Spleen (tissue), 7 donors: ENCODE measurements at regions not wholly inside any gene's neighbourhood (a gene's known extent, or its start where the extent isn't known, plus 50 kb on each side); places are given as distances from the start of the nearest gene placed in this dataset.

Source experiments
- POLR2A ChIP-seq, 3 donors: fragments of 450-650 bp; IDR thresholded peaks; one replicate each; pipeline ENCODE4 v1.5.1; 2017; ENCODE audit warnings: antibody characterized with exemption in 3 of 3, mild to moderate bottlenecking in 1 of 3
- POLR2AphosphoS5 ChIP-seq, 3 donors: sonication (generic); formaldehyde crosslinking; IDR thresholded peaks; one replicate each; pipeline ENCODE4 v1.5.1; 2017; ENCODE audit warnings: antibody characterized with exemption in 3 of 3
- TF ChIP-seq, protein P1 (sequence below), 11 experiments: fragments of 200-600 bp in 7 of 11; fragments of 450-650 bp in 4 of 11; sonication (generic) in 4 of 11; IDR thresholded peaks in 8 of 11; conservative IDR thresholded peaks in 3 of 11; 1 replicate in 7 of 11; 2 replicates in 4 of 11; pipeline versions ENCODE4 v1.4.0 to v1.8.0; 2016 to 2021; ENCODE audit warnings: antibody characterized with exemption in 11 of 11, inconsistent platforms in 4 of 11, mild to moderate bottlenecking in 1 of 11
- donor health status: DM: no; HTN: no; CAD: no; lungs with moderate emphysema.
- donor health status: DM: no; HTN: no; CAD: no.
- donor health status: DM: no; HTN: no; CAD: no.

DNA sequence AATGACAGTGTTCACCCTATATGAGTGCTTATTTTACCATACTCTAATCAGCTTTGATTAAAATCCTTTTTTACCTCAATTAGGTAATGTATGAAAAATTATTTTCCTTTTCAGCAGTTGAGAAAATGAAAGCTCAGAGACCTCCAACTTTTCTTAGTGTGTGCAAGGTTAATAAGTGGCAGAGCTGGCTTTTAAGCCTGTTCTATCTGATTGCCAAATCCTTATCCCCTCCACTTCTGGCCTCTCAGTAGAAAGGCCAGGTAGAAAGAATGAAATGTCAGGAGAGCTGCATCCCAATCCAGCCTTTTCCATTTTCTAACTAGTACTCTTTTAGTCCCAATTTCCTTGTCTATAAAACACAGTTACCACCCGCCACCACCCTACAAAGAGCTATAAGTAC is 67.6 kb upstream of the LCLAT1 start:
- TF ChIP-seq, protein P1, sequence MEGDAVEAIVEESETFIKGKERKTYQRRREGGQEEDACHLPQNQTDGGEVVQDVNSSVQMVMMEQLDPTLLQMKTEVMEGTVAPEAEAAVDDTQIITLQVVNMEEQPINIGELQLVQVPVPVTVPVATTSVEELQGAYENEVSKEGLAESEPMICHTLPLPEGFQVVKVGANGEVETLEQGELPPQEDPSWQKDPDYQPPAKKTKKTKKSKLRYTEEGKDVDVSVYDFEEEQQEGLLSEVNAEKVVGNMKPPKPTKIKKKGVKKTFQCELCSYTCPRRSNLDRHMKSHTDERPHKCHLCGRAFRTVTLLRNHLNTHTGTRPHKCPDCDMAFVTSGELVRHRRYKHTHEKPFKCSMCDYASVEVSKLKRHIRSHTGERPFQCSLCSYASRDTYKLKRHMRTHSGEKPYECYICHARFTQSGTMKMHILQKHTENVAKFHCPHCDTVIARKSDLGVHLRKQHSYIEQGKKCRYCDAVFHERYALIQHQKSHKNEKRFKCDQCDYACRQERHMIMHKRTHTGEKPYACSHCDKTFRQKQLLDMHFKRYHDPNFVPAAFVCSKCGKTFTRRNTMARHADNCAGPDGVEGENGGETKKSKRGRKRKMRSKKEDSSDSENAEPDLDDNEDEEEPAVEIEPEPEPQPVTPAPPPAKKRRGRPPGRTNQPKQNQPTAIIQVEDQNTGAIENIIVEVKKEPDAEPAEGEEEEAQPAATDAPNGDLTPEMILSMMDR (IDR thresholded peaks at IDR 0.05 in 8 of 11, conservative IDR thresholded peaks at IDR 0.05 in 3 of 11): no peak
- no peak for TF ChIP-seq POLR2A (IDR thresholded peaks at IDR 0.05)
- no peak for TF ChIP-seq POLR2AphosphoS5 (IDR thresholded peaks at IDR 0.05)
